C4-2B (cell line): ENCODE measurements at regions not wholly inside any gene's neighbourhood (a gene's known extent, or its start where the extent isn't known, plus 50 kb on each side); places are given as distances from the start of the nearest gene placed in this dataset.

ENCODE experiments used
- ZFX ChIP-seq: fragments of 450-650 bp; IDR thresholded peaks from 2 replicates; pipeline ENCODE4 v1.6.1; 2017
- TF ChIP-seq, protein P1 (sequence below): fragments of 450-650 bp; conservative IDR thresholded peaks from 2 replicates; pipeline ENCODE4 v1.5.1; 2017; ENCODE audit warnings: mild to moderate bottlenecking

DNA sequence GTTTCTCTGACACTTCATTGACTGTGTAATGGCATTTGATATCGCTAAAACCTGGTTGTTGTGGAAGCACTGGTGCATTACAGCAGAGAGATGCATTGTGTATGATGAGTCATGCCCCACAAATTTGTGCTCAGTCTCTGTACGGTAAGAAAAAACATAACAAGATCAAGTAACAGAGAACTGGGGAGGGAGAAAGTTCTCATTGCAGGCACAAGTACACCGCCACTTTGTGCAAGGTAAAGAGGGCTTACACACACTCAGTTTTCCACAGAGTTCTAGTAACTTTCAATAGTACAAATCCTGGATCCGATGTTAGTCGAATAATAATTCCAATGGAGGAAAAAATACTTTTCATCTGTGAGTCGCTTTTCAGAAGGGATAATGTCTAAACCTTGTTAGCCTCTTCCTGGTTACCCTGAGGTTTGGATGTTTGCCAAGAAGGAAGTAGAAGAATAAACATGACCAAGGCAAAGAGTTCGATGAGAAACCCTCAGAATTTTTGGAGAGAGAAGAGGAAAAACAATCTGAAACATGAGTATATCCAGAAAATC lies 512.5 kb upstream of the SLIT2 start:
- TF ChIP-seq, protein P1, sequence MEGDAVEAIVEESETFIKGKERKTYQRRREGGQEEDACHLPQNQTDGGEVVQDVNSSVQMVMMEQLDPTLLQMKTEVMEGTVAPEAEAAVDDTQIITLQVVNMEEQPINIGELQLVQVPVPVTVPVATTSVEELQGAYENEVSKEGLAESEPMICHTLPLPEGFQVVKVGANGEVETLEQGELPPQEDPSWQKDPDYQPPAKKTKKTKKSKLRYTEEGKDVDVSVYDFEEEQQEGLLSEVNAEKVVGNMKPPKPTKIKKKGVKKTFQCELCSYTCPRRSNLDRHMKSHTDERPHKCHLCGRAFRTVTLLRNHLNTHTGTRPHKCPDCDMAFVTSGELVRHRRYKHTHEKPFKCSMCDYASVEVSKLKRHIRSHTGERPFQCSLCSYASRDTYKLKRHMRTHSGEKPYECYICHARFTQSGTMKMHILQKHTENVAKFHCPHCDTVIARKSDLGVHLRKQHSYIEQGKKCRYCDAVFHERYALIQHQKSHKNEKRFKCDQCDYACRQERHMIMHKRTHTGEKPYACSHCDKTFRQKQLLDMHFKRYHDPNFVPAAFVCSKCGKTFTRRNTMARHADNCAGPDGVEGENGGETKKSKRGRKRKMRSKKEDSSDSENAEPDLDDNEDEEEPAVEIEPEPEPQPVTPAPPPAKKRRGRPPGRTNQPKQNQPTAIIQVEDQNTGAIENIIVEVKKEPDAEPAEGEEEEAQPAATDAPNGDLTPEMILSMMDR = no peak
- TF ChIP-seq ZFX = no peak
